H1 (cell line): ENCODE measurements at regions not wholly inside any gene's neighbourhood (a gene's known extent, or its start where the extent isn't known, plus 50 kb on each side); places are given as distances from the start of the nearest gene placed in this dataset.
A peak's percentile ranks its signal among the peaks of the same experiment; 100 is the strongest.

Experiments used
- CTCF ChIA-PET: fragments of 300-600 bp; sonication (Branson Sonifier 250); formaldehyde crosslinking; loops from one replicate; lab custom pipeline; 2021; ENCODE audit not compliant: partially characterized antibody; lab: Charles Lee
- POLR2A ChIA-PET: fragments of 300-600 bp; sonication (Branson Sonifier 250); formaldehyde crosslinking; loops from one replicate; lab custom pipeline; 2021; ENCODE audit warnings: inconsistent platforms; ENCODE audit not compliant: partially characterized antibody; lab: Charles Lee
- DNase-seq, 2 experiments: peaks; one replicate each; pipeline versions ENCODE4 v3.0.0 to v3.0.0-alpha.2; 2010 to 2022; ENCODE audit warnings: low spot score in 2 of 2, low read depth in 1 of 2, mixed read lengths in 1 of 2
- FAIRE-seq: peaks from 2 replicates; lab custom pipeline; 2011; peaks lifted over from hg19 to GRCh38; lab: Jason Lieb, UNC
- H2AFZ ChIP-seq: 2 replicates; pipeline ENCODE4 v1.8.1; 2012; ENCODE audit warnings: low read length, inconsistent platforms
- H2AK5ac ChIP-seq: 2 replicates; pipeline ENCODE4 v1.6.1; 2013; ENCODE audit warnings: low read depth, low read length
- H2BK120ac ChIP-seq: replicated peaks from 2 replicates; pipeline ENCODE3; 2013; ENCODE audit warnings: low read depth, low read length, inconsistent platforms
- H2BK12ac ChIP-seq: 2 replicates; pipeline ENCODE4 v1.6.1; 2013; ENCODE audit warnings: low read depth, low read length
- H2BK15ac ChIP-seq: 2 replicates; pipeline ENCODE4 v1.6.1; 2013; ENCODE audit warnings: low read length
- H2BK20ac ChIP-seq: 2 replicates; pipeline ENCODE4 v1.6.1; 2013; ENCODE audit warnings: low read length
- H2BK5ac ChIP-seq: 2 replicates; pipeline ENCODE4 v1.6.1; 2013; ENCODE audit warnings: low read depth, low read length
- H3K14ac ChIP-seq: 2 replicates; pipeline ENCODE4 v1.6.1; 2013; ENCODE audit warnings: inconsistent platforms; ENCODE audit not compliant: insufficient read length
- H3K18ac ChIP-seq: 2 replicates; pipeline ENCODE4 v1.6.1; 2013; ENCODE audit warnings: low read length; ENCODE audit errors: extremely low read depth
- H3K23ac ChIP-seq: 2 replicates; pipeline ENCODE4 v1.6.1; 2013; ENCODE audit warnings: inconsistent platforms; ENCODE audit not compliant: insufficient read length
- H3K23me2 ChIP-seq: 2 replicates; pipeline ENCODE4 v1.6.1; 2013; ENCODE audit warnings: low read depth, low read length
- H3K27ac ChIP-seq: 2 replicates; pipeline ENCODE4 v1.6.1; 2011; ENCODE audit warnings: low read depth, low read length, inconsistent platforms
- H3K27me3 ChIP-seq, 4 experiments: replicated peaks in 1 of 4; 1 replicate in 1 of 4; 2 replicates in 3 of 4; pipeline versions ENCODE4 v1.6.1 to v1.8.1; 2011 to 2013; ENCODE audit warnings: low read length in 3 of 4, mild to moderate bottlenecking in 3 of 4, inconsistent platforms in 2 of 4, mixed read lengths in 2 of 4, moderate library complexity in 1 of 4; ENCODE audit not compliant: control insufficient read depth in 3 of 4, insufficient read depth in 3 of 4; ENCODE audit errors: extremely low read depth in 1 of 4
- H3K36me3 ChIP-seq, 4 experiments: 2 replicates each; pipeline versions ENCODE4 v1.6.1 to v1.8.1; 2011 to 2013; ENCODE audit warnings: mild to moderate bottlenecking in 4 of 4, low read length in 3 of 4, moderate library complexity in 2 of 4, control low read depth in 1 of 4, inconsistent platforms in 1 of 4; ENCODE audit not compliant: insufficient read depth in 4 of 4, control insufficient read depth in 2 of 4
- H3K4ac ChIP-seq: replicated peaks from 2 replicates; pipeline ENCODE3; 2013; ENCODE audit warnings: low read length, low read depth, mixed read lengths, inconsistent platforms; ENCODE audit not compliant: insufficient read length
- H3K4me1 ChIP-seq, 4 experiments: replicated peaks in 1 of 4; 1 replicate in 1 of 4; 2 replicates in 3 of 4; pipeline versions ENCODE4 v1.6.1 to v1.8.1; 2011 to 2013; ENCODE audit warnings: low read length in 3 of 4, inconsistent platforms in 2 of 4, mixed read lengths in 1 of 4; ENCODE audit not compliant: insufficient read depth in 4 of 4, control insufficient read depth in 3 of 4
- H3K4me2 ChIP-seq, 2 experiments: 2 replicates each; pipeline versions ENCODE4 v1.6.1 to v1.8.1; 2011 to 2013; ENCODE audit warnings: low read depth in 2 of 2, low read length in 2 of 2, control low read depth in 1 of 2, inconsistent platforms in 1 of 2, mild to moderate bottlenecking in 1 of 2; ENCODE audit not compliant: insufficient read depth in 1 of 2
- H3K4me3 ChIP-seq, 4 experiments: fragments of 200-600, 300-600 bp in 1 of 4; sonication (generic), shearing (Covaris generic), sonication (Bioruptor Twin) in 1 of 4; 2 replicates each; pipeline versions ENCODE4 v1.5.1 to v1.8.1; 2011 to 2016; ENCODE audit warnings: low read length in 4 of 4, low read depth in 3 of 4, control low read depth in 2 of 4, inconsistent platforms in 2 of 4, mild to moderate bottlenecking in 2 of 4, mixed read lengths in 1 of 4, moderate library complexity in 1 of 4; ENCODE audit not compliant: insufficient read depth in 2 of 4; ENCODE audit errors: extremely low read depth in 1 of 4
- H3K56ac ChIP-seq: replicated peaks from 2 replicates; pipeline ENCODE3; 2013; ENCODE audit warnings: low read depth, mild to moderate bottlenecking, mixed read lengths, low read length, inconsistent platforms; ENCODE audit not compliant: insufficient read length
- H3K79me1 ChIP-seq: 2 replicates; pipeline ENCODE4 v1.6.1; 2013; ENCODE audit warnings: low read depth, low read length, control low read depth
- H3K79me2 ChIP-seq, 2 experiments: 2 replicates each; pipeline versions ENCODE4 v1.6.1 to v1.8.1; 2012 to 2013; ENCODE audit warnings: low read length in 2 of 2, mild to moderate bottlenecking in 2 of 2, inconsistent platforms in 1 of 2; ENCODE audit not compliant: insufficient read depth in 2 of 2, control insufficient read depth in 1 of 2
- H3K9ac ChIP-seq, 4 experiments: replicated peaks in 1 of 4; 1 replicate in 1 of 4; 2 replicates in 3 of 4; pipeline versions ENCODE4 v1.6.1 to v1.8.1; 2011 to 2013; ENCODE audit warnings: low read depth in 3 of 4, low read length in 3 of 4, control low read depth in 2 of 4, mild to moderate bottlenecking in 2 of 4, moderate library complexity in 2 of 4, inconsistent platforms in 1 of 4; ENCODE audit errors: extremely low read depth in 1 of 4
- H3K9me3 ChIP-seq, 2 experiments: 2 replicates each; pipeline versions ENCODE4 v1.6.1 to v1.8.1; 2012 to 2013; ENCODE audit warnings: mild to moderate bottlenecking in 2 of 2, moderate library complexity in 2 of 2, control low read depth in 1 of 2, inconsistent platforms in 1 of 2, low read depth in 1 of 2, low read length in 1 of 2, mixed read lengths in 1 of 2; ENCODE audit not compliant: insufficient read depth in 2 of 2
- H4K20me1 ChIP-seq, 2 experiments: replicated peaks in 1 of 2; 2 replicates each; pipeline versions ENCODE3 to v1.8.1; 2011 to 2013; ENCODE audit warnings: inconsistent platforms in 2 of 2, low read length in 2 of 2, mild to moderate bottlenecking in 1 of 2; ENCODE audit not compliant: insufficient read depth in 2 of 2, control insufficient read depth in 1 of 2
- H4K5ac ChIP-seq: 2 replicates; pipeline ENCODE4 v1.6.1; 2013; ENCODE audit warnings: low read length, low read depth, mixed read lengths, inconsistent platforms; ENCODE audit not compliant: insufficient read length
- H4K8ac ChIP-seq: 2 replicates; pipeline ENCODE4 v1.8.0; 2013; ENCODE audit warnings: mild to moderate bottlenecking, moderate library complexity, low read length, inconsistent platforms; ENCODE audit not compliant: insufficient read depth; ENCODE audit errors: extremely low read depth
- H4K91ac ChIP-seq: replicated peaks from 2 replicates; pipeline ENCODE3; 2013; ENCODE audit warnings: low read length, mixed read lengths, inconsistent platforms; ENCODE audit not compliant: insufficient read length
- ATF3 ChIP-seq: IDR thresholded peaks from 2 replicates; pipeline ENCODE4 v1.6.1; 2011; ENCODE audit warnings: low read depth, mild to moderate bottlenecking, low read length; ENCODE audit not compliant: insufficient read depth
- CTBP2 ChIP-seq: IDR thresholded peaks from 2 replicates; pipeline ENCODE4 v1.7.0; 2011; ENCODE audit warnings: borderline replicate concordance, mild to moderate bottlenecking, moderate library complexity, mixed read lengths, low read length; ENCODE audit not compliant: insufficient read depth, insufficient read length
- KDM1A ChIP-seq: fragments of 200-600, 300-600 bp; sonication (generic); IDR thresholded peaks from 2 replicates; pipeline ENCODE4 v1.7.1; 2016; ENCODE audit warnings: mild to moderate bottlenecking, low read length, borderline replicate concordance
- POU5F1 ChIP-seq: IDR thresholded peaks from 2 replicates; pipeline ENCODE4 v1.6.1; 2011; ENCODE audit warnings: low read depth, mild to moderate bottlenecking, low read length, moderate library complexity
- SAP30 ChIP-seq: fragments of 300-600 bp; sonication (generic); IDR thresholded peaks from 2 replicates; pipeline ENCODE4 v1.7.1; 2012; ENCODE audit warnings: low read length, moderate library complexity, mild to moderate bottlenecking, inconsistent platforms; ENCODE audit not compliant: insufficient read depth, insufficient replicate concordance
- SIN3A ChIP-seq, 2 experiments: IDR thresholded peaks in 1 of 2; conservative IDR thresholded peaks in 1 of 2; 2 replicates each; pipeline ENCODE4 v1.6.1; 2011 to 2012; ENCODE audit warnings: low read length in 2 of 2, improper control_type of control experiment in 1 of 2, low read depth in 1 of 2, mild to moderate bottlenecking in 1 of 2
- SP4 ChIP-seq: IDR thresholded peaks from 2 replicates; pipeline ENCODE4 v1.6.1; 2012; ENCODE audit warnings: low read length, inconsistent platforms
- TAF1 ChIP-seq: IDR thresholded peaks from 2 replicates; pipeline ENCODE4 v1.6.1; 2011; ENCODE audit warnings: mild to moderate bottlenecking, low read depth, low read length
- TEAD4 ChIP-seq: IDR thresholded peaks from 2 replicates; pipeline ENCODE4 v1.6.1; 2012; ENCODE audit warnings: low read depth, low read length, inconsistent platforms, mixed read lengths
- ZNF274 ChIP-seq: IDR thresholded peaks from 2 replicates; pipeline ENCODE4 v1.7.0; 2012; ENCODE audit warnings: low read length, borderline replicate concordance; ENCODE audit errors: extremely low read depth
- WGBS, 2 experiments: shearing (Covaris generic) in 1 of 2; methylation state at CpG; one replicate each; pipeline versions ENCODE4 v1.1.6 to v1.1.7; 2013 to 2015; ENCODE audit warnings: low lambda C conversion rate in 2 of 2, mixed read lengths in 2 of 2, inconsistent platforms in 1 of 2, low coverage in 1 of 2, missing lambda C conversion rate in 1 of 2; ENCODE audit not compliant: insufficient replicate concordance in 2 of 2, insufficient coverage in 1 of 2, insufficient read length in 1 of 2; ENCODE audit errors: extremely low coverage in 1 of 2, missing lambda C conversion rate in 1 of 2; 5-methylcytosine and 5-hydroxymethylcytosine counted together

- Histone ChIP-seq H2BK15ac (no peak overlapping the region), H3K4me2 (peak overlapping the region in 1 of 2 experiments; percentile 10; a peak in 1 of 4 replicates), H3K9me3 (peaks cover 8 to 9% of the 10 kb centered on the region in 2 experiments; a peak in 2 of 4 replicates), H3K14ac (no peak overlapping the region), H3K79me2 (no peaks in the 10 kb centered on the region), H3K4ac (no peak overlapping the region), H2BK5ac (peak overlapping the region; percentile 12; the same call in 1 of the 2 replicates), H3K4me3 (no peak overlapping the region), H3K4me1 (peaks cover 3 to 15% (median 9%) of the 10 kb centered on the region in 4 experiments; a peak in 5 of 7 replicates), H4K20me1 (no peaks in the 10 kb centered on the region), H2BK12ac (peak overlapping the region; percentile 51; the same call in 1 of the 2 replicates), H3K18ac (peak overlapping the region; percentile 9; the same call in 1 of the 2 replicates), H2AK5ac (peak overlapping the region; percentile 55), H2BK120ac (peak overlapping the region; percentile 76), H3K56ac (peak overlapping the region; percentile 8), H3K23ac (no peak overlapping the region), H3K79me1 (no peaks in the 10 kb centered on the region), H3K23me2 (no peaks in the 10 kb centered on the region; the same call in 1 of the 2 replicates), H4K8ac (no peak overlapping the region), H3K27me3 (peaks cover 0 to 10% (median 6%) of the 10 kb centered on the region in 4 experiments; a peak in 2 of 7 replicates), H3K27ac (no peak overlapping the region), H4K91ac (peak overlapping the region; percentile 9), H3K36me3 (no peaks in the 10 kb centered on the region), H2AFZ (no peak overlapping the region), H3K9ac (no peak overlapping the region), H2BK20ac (peak overlapping the region; percentile 27; the same call in 1 of the 2 replicates), H4K5ac (no peak overlapping the region)
- ChIA-PET POLR2A (interaction anchor here (1.2 to 2.1 kb wide), 2 partner anchors 9 to 90 kb away, joined by 3 to 5 read pairs; no protein-coding TSS in a partner anchor), CTCF (interaction anchor here (1.0 to 1.4 kb wide), 3 partner anchors 8 to 61 kb away, joined by 3 to 4 read pairs (median 4); no protein-coding TSS in a partner anchor)
- DNase-seq (peak in 1 of 2 experiments; percentile 63), FAIRE-seq (no peak)
- WGBS, 2 experiments = 38% methylated on average over 8 of the region's 8 CpGs; no CpG with 5 or more reads in 1 of the 2 experiments
- TF ChIP-seq TEAD4 (peak; percentile 87), ATF3 (no peak), POU5F1 (no peak), ZNF274 (no peak), SIN3A (conservative IDR thresholded peaks at IDR 0.05 in 1 of 2, IDR thresholded peaks at IDR 0.05 in 1 of 2; ENCODE audit: low read depth in 1 of 2, low read length in 2 of 2) (peak in 1 of 2 experiments; percentile 66; a peak in 1 of 4 replicates), CTBP2 (peak; percentile 89), SAP30 (no peak), TAF1 (no peak), KDM1A (no peak), SP4 (0 out of 2 replicates have a peak, but pooled peaks have one; percentile 41)
Observed at GRCh38 chr6:14273191-14273590, 155.6 kb downstream of the CD83 start.
